HepG2 (cell line): ENCODE measurements at regions not wholly inside any gene's neighbourhood (a gene's known extent, or its start where the extent isn't known, plus 50 kb on each side); places are given as distances from the start of the nearest gene placed in this dataset.

Experiments used
- IRF2 ChIP-seq: IDR thresholded peaks from 2 replicates; pipeline ENCODE4 v1.6.1; 2018; ENCODE audit warnings: missing genetic modification reagents, missing compliant biosample characterization
- MEF2D ChIP-seq: sonication (generic); formaldehyde crosslinking; IDR thresholded peaks from 2 replicates; pipeline ENCODE4 v1.5.1; 2020; ENCODE audit warnings: mild to moderate bottlenecking, missing genetic modification reagents
- RCOR2 ChIP-seq: IDR thresholded peaks from 2 replicates; pipeline ENCODE4 v1.6.1; 2016; ENCODE audit warnings: missing biosample characterization, missing genetic modification reagents
- RFX5 ChIP-seq: IDR thresholded peaks from 2 replicates; pipeline ENCODE4 v1.6.1; 2011; ENCODE audit warnings: low read depth, low read length, improper control_type of control experiment
- SOX5 ChIP-seq: IDR thresholded peaks from 2 replicates; pipeline ENCODE4 v1.6.1; 2016; ENCODE audit warnings: borderline replicate concordance
- SOX6 ChIP-seq, 2 experiments: fragments of 450-650 bp in 1 of 2; sonication (generic) in 1 of 2; formaldehyde crosslinking in 1 of 2; IDR thresholded peaks; 2 replicates each; pipeline versions ENCODE4 v1.4.0 to v1.6.1; 2017 to 2020; ENCODE audit warnings: antibody characterized with exemption in 1 of 2, mild to moderate bottlenecking in 1 of 2, missing genetic modification reagents in 1 of 2
- WIZ ChIP-seq: sonication (generic); formaldehyde crosslinking; IDR thresholded peaks from 2 replicates; pipeline ENCODE4 v1.5.1; 2020; ENCODE audit warnings: mild to moderate bottlenecking, missing genetic modification reagents
- ZNF292 ChIP-seq: sonication (generic); formaldehyde crosslinking; IDR thresholded peaks from 2 replicates; pipeline ENCODE4 v1.8.1; 2022; ENCODE audit warnings: mild to moderate bottlenecking, low read depth, missing genetic modification reagents, borderline replicate concordance
- ZNF563 ChIP-seq: sonication (generic); formaldehyde crosslinking; IDR thresholded peaks from 2 replicates; pipeline ENCODE4 v1.8.0; 2022; ENCODE audit warnings: mild to moderate bottlenecking, moderate library complexity, missing genetic modification reagents
- ZNF670 ChIP-seq: sonication (generic); formaldehyde crosslinking; IDR thresholded peaks from 2 replicates; pipeline ENCODE4 v1.8.0; 2022; ENCODE audit warnings: mild to moderate bottlenecking, missing genetic modification reagents, borderline replicate concordance
- ZSCAN31 ChIP-seq: sonication (generic); formaldehyde crosslinking; IDR thresholded peaks from 2 replicates; pipeline ENCODE4 v1.5.0; 2020; ENCODE audit warnings: low read depth, mild to moderate bottlenecking, missing genetic modification reagents
- TF ChIP-seq, protein P1 (sequence below): sonication (generic); formaldehyde crosslinking; IDR thresholded peaks from 2 replicates; pipeline ENCODE4 v1.4.0; 2020; ENCODE audit warnings: missing genetic modification reagents
- TF ChIP-seq, protein P2 (sequence below): sonication (generic); formaldehyde crosslinking; IDR thresholded peaks from 2 replicates; pipeline ENCODE4 v1.4.0; 2020; ENCODE audit warnings: missing genetic modification reagents, borderline replicate concordance
- TF ChIP-seq, protein P3 (sequence below): sonication (generic); formaldehyde crosslinking; IDR thresholded peaks from 2 replicates; pipeline ENCODE4 v1.5.1; 2020; ENCODE audit warnings: mild to moderate bottlenecking, missing genetic modification reagents, moderate library complexity
- TF ChIP-seq, protein P4 (sequence below): sonication (generic); formaldehyde crosslinking; conservative IDR thresholded peaks from 2 replicates; pipeline ENCODE4 v1.8.1; 2023; ENCODE audit warnings: missing genetic modification reagents
- TF ChIP-seq, protein P5 (sequence below): IDR thresholded peaks from 2 replicates; pipeline ENCODE4 v1.6.1; 2016; ENCODE audit warnings: mild to moderate bottlenecking
- TF ChIP-seq, protein P6 (sequence below): IDR thresholded peaks from 2 replicates; pipeline ENCODE4 v1.6.1; 2016; ENCODE audit warnings: missing compliant biosample characterization, missing genetic modification reagents, borderline replicate concordance

DNA sequence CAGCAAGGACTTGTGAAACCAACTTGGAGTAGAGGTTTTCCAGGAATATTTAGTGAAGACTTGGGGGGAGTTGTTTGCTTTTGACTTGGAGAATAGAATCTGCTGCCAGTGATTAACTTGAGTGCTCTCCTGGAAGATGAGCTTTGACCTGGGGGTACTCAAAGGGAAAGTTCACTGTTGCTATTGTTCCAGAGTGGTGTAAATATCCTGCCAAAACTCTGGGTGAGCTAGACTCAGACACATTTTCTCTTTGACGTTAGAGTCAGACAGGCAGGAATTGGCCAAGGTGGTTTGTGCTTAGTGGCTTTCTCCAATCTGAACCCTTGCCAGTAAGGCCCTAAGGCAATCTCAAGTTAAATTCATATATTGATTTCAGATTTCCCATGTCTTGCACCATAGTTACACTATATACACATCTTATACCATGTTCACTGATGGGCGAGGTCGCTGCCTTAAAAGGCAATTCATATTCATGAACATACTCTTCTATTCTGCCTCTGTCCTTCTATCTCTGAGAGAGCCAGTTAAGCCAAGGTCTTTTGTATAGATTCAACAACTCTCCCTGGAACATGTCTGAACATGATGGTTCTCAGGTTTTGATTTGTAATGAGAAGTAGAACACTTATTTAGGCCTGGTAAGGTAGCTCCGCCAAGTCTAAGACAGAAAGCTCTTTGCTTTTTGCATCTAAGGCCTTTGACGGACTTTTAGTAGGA is 204.6 kb upstream of the SLC38A2 start (continued):
- TF ChIP-seq, protein P1, sequence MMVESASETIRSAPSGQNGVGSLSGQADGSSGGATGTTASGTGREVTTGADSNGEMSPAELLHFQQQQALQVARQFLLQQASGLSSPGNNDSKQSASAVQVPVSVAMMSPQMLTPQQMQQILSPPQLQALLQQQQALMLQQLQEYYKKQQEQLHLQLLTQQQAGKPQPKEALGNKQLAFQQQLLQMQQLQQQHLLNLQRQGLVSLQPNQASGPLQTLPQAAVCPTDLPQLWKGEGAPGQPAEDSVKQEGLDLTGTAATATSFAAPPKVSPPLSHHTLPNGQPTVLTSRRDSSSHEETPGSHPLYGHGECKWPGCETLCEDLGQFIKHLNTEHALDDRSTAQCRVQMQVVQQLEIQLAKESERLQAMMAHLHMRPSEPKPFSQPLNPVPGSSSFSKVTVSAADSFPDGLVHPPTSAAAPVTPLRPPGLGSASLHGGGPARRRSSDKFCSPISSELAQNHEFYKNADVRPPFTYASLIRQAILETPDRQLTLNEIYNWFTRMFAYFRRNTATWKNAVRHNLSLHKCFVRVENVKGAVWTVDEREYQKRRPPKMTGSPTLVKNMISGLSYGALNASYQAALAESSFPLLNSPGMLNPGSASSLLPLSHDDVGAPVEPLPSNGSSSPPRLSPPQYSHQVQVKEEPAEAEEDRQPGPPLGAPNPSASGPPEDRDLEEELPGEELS (CRISPR knock-in tag), result peak; percentile 54
- no peak for TF ChIP-seq ZNF292 (CRISPR knock-in tag)
- TF ChIP-seq, protein P2, sequence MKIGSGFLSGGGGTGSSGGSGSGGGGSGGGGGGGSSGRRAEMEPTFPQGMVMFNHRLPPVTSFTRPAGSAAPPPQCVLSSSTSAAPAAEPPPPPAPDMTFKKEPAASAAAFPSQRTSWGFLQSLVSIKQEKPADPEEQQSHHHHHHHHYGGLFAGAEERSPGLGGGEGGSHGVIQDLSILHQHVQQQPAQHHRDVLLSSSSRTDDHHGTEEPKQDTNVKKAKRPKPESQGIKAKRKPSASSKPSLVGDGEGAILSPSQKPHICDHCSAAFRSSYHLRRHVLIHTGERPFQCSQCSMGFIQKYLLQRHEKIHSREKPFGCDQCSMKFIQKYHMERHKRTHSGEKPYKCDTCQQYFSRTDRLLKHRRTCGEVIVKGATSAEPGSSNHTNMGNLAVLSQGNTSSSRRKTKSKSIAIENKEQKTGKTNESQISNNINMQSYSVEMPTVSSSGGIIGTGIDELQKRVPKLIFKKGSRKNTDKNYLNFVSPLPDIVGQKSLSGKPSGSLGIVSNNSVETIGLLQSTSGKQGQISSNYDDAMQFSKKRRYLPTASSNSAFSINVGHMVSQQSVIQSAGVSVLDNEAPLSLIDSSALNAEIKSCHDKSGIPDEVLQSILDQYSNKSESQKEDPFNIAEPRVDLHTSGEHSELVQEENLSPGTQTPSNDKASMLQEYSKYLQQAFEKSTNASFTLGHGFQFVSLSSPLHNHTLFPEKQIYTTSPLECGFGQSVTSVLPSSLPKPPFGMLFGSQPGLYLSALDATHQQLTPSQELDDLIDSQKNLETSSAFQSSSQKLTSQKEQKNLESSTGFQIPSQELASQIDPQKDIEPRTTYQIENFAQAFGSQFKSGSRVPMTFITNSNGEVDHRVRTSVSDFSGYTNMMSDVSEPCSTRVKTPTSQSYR (CRISPR knock-in tag), result peak; percentile 26; the same call in 1 of the 2 replicates
- no peak for TF ChIP-seq RFX5
- TF ChIP-seq, protein P3, sequence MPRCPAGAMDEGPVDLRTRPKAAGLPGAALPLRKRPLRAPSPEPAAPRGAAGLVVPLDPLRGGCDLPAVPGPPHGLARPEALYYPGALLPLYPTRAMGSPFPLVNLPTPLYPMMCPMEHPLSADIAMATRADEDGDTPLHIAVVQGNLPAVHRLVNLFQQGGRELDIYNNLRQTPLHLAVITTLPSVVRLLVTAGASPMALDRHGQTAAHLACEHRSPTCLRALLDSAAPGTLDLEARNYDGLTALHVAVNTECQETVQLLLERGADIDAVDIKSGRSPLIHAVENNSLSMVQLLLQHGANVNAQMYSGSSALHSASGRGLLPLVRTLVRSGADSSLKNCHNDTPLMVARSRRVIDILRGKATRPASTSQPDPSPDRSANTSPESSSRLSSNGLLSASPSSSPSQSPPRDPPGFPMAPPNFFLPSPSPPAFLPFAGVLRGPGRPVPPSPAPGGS (CRISPR knock-in tag), result no peak
- peak; percentile 68; the same call in 1 of the 2 replicates for TF ChIP-seq RCOR2 (CRISPR knock-in tag)
- TF ChIP-seq ZNF670 (CRISPR knock-in tag), result no peak
- TF ChIP-seq SOX6 (IDR thresholded peaks at IDR 0.05), result no peak
- TF ChIP-seq SOX6 (CRISPR knock-in tag; IDR thresholded peaks at IDR 0.05), result peak; percentile 95
- TF ChIP-seq, protein P4, sequence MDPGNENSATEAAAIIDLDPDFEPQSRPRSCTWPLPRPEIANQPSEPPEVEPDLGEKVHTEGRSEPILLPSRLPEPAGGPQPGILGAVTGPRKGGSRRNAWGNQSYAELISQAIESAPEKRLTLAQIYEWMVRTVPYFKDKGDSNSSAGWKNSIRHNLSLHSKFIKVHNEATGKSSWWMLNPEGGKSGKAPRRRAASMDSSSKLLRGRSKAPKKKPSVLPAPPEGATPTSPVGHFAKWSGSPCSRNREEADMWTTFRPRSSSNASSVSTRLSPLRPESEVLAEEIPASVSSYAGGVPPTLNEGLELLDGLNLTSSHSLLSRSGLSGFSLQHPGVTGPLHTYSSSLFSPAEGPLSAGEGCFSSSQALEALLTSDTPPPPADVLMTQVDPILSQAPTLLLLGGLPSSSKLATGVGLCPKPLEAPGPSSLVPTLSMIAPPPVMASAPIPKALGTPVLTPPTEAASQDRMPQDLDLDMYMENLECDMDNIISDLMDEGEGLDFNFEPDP (CRISPR knock-in tag), result 0 out of 2 replicates have a peak, but pooled peaks have one; percentile 61
- peak; percentile 56 for TF ChIP-seq IRF2 (CRISPR knock-in tag)
- TF ChIP-seq, protein P5, sequence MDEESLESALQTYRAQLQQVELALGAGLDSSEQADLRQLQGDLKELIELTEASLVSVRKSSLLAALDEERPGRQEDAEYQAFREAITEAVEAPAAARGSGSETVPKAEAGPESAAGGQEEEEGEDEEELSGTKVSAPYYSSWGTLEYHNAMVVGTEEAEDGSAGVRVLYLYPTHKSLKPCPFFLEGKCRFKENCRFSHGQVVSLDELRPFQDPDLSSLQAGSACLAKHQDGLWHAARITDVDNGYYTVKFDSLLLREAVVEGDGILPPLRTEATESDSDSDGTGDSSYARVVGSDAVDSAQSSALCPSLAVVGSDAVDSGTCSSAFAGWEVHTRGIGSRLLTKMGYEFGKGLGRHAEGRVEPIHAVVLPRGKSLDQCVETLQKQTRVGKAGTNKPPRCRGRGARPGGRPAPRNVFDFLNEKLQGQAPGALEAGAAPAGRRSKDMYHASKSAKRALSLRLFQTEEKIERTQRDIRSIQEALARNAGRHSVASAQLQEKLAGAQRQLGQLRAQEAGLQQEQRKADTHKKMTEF (CRISPR knock-in tag), result 0 out of 2 replicates have a peak, but pooled peaks have one; percentile 42
- TF ChIP-seq, protein P6, sequence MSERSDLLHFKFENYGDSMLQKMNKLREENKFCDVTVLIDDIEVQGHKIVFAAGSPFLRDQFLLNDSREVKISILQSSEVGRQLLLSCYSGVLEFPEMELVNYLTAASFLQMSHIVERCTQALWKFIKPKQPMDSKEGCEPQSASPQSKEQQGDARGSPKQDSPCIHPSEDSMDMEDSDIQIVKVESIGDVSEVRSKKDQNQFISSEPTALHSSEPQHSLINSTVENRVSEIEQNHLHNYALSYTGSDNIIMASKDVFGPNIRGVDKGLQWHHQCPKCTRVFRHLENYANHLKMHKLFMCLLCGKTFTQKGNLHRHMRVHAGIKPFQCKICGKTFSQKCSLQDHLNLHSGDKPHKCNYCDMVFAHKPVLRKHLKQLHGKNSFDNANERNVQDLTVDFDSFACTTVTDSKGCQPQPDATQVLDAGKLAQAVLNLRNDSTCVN (CRISPR knock-in tag), result peak; percentile 99
- TF ChIP-seq ZSCAN31, result no peak
- no peak for TF ChIP-seq MEF2D (CRISPR knock-in tag)
- TF ChIP-seq SOX5 (CRISPR knock-in tag), result peak; percentile 93
- TF ChIP-seq WIZ (CRISPR knock-in tag), result 0 out of 2 replicates have a peak, but pooled peaks have one; percentile 64
- no peak for TF ChIP-seq ZNF563
